ENCODE measurements at regions not wholly inside any gene's neighbourhood (a gene's known extent, or its start where the extent isn't known, plus 50 kb on each side); places are given as distances from the start of the nearest gene placed in this dataset.

GRCh38 chrX:39846460-39846859, 251.3 kb downstream of the BCOR start:
- Histone ChIP-seq H3K27me3 (ENCODE audit: control insufficient read depth, insufficient read depth, low read length) (no peaks in the 10 kb centered on the region), H3K4me3 (ENCODE audit: low read depth, low read length) (no peak overlapping the region), H3K36me3 (ENCODE audit: control insufficient read depth, insufficient read depth, low read length) (no peaks in the 10 kb centered on the region)
- TF ChIP-seq, protein P1, sequence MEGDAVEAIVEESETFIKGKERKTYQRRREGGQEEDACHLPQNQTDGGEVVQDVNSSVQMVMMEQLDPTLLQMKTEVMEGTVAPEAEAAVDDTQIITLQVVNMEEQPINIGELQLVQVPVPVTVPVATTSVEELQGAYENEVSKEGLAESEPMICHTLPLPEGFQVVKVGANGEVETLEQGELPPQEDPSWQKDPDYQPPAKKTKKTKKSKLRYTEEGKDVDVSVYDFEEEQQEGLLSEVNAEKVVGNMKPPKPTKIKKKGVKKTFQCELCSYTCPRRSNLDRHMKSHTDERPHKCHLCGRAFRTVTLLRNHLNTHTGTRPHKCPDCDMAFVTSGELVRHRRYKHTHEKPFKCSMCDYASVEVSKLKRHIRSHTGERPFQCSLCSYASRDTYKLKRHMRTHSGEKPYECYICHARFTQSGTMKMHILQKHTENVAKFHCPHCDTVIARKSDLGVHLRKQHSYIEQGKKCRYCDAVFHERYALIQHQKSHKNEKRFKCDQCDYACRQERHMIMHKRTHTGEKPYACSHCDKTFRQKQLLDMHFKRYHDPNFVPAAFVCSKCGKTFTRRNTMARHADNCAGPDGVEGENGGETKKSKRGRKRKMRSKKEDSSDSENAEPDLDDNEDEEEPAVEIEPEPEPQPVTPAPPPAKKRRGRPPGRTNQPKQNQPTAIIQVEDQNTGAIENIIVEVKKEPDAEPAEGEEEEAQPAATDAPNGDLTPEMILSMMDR (IDR thresholded peaks at IDR 0.05; ENCODE audit: insufficient read depth, low read length, severe bottlenecking), result no peak
- no peak for DNase-seq (ENCODE audit: low read depth)
- no peak for FAIRE-seq

GRCh38 chrX:39848243-39848642, 249.5 kb downstream of the BCOR start:
- DNase-seq (ENCODE audit: low read depth), result no peak
- FAIRE-seq, result no peak
- Histone ChIP-seq H3K36me3 (ENCODE audit: control insufficient read depth, insufficient read depth, low read length) (no peaks in the 10 kb centered on the region), H3K27me3 (ENCODE audit: control insufficient read depth, insufficient read depth, low read length) (no peaks in the 10 kb centered on the region), H3K4me3 (ENCODE audit: low read depth, low read length) (no peak overlapping the region)
- TF ChIP-seq, protein P1 (IDR thresholded peaks at IDR 0.05; ENCODE audit: insufficient read depth, low read length, severe bottlenecking), result no peak

GRCh38 chrX:39848900-39849299, 248.9 kb downstream of the BCOR start:
- no peaks in the 10 kb centered on the region for H3K36me3 ChIP-seq (ENCODE audit: control insufficient read depth, insufficient read depth, low read length)
- TF ChIP-seq, protein P1 (IDR thresholded peaks at IDR 0.05; ENCODE audit: insufficient read depth, low read length, severe bottlenecking), result no peak
- no peak overlapping the region for H3K4me3 ChIP-seq (ENCODE audit: low read depth, low read length)
- DNase-seq (ENCODE audit: low read depth) (no peak), FAIRE-seq (no peak)
- H3K27me3 ChIP-seq (ENCODE audit: control insufficient read depth, insufficient read depth, low read length), result no peaks in the 10 kb centered on the region

DNA sequence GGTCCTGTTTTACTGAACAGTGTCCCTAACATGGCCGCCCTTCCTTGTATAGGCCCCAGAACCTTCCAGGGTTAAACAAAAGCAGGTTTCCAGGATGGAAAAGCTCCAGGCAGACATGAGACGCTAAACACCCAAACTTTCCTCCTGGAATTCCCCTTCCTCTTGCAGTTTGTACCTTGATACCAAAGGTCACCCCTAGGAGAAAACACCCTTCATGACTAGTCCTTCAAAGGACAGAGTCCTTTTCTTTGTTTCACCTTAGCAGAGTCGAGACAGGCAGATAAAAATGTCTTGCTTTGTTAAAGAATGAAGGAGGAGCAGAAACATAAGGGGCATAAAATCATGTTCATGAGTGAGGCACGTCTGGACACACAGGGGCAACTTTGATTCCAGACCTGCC, 247.5 kb downstream of the BCOR start:
- H3K27me3 ChIP-seq (ENCODE audit: control insufficient read depth, insufficient read depth, low read length), result no peaks in the 10 kb centered on the region
- TF ChIP-seq, protein P1 (IDR thresholded peaks at IDR 0.05; ENCODE audit: insufficient read depth, low read length, severe bottlenecking), result no peak
- DNase-seq (ENCODE audit: low read depth) (no peak), FAIRE-seq (no peak)
- H3K36me3 ChIP-seq (ENCODE audit: control insufficient read depth, insufficient read depth, low read length), result no peaks in the 10 kb centered on the region
- no peak overlapping the region for H3K4me3 ChIP-seq (ENCODE audit: low read depth, low read length)

DNA sequence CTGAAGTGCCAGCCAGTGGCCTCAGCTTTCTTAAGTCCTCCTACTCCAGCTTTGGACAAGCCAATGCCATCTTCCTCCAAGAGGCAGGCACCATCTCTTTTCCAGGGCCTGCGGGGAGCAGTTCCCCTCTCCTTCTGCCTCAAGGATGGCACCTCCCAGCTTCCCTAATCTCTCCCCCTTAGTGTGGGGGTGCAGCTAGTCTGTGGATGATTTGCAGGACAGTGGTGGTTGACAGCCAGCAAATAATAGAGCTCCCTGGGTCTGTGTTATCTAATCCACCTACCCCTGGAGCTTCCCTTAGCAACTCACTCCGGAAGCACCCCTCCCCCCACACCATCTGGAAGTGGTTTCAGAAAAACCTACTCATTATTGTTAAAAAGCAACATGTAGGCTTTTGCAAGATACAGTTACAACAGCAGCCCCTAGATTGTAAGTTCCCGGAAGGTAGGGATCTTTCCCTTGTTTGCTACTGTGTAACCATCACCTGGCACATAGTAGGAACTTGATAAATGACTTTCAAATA, 247.1 kb downstream of the BCOR start:
- FAIRE-seq, result no peak
- Histone ChIP-seq H3K36me3 (ENCODE audit: control insufficient read depth, insufficient read depth, low read length) (no peaks in the 10 kb centered on the region), H3K27me3 (ENCODE audit: control insufficient read depth, insufficient read depth, low read length) (no peaks in the 10 kb centered on the region), H3K4me3 (ENCODE audit: low read depth, low read length) (no peak overlapping the region)
- TF ChIP-seq, protein P1 (IDR thresholded peaks at IDR 0.05; ENCODE audit: insufficient read depth, low read length, severe bottlenecking), result no peak
- DNase-seq (ENCODE audit: low read depth), result no peak

DNA sequence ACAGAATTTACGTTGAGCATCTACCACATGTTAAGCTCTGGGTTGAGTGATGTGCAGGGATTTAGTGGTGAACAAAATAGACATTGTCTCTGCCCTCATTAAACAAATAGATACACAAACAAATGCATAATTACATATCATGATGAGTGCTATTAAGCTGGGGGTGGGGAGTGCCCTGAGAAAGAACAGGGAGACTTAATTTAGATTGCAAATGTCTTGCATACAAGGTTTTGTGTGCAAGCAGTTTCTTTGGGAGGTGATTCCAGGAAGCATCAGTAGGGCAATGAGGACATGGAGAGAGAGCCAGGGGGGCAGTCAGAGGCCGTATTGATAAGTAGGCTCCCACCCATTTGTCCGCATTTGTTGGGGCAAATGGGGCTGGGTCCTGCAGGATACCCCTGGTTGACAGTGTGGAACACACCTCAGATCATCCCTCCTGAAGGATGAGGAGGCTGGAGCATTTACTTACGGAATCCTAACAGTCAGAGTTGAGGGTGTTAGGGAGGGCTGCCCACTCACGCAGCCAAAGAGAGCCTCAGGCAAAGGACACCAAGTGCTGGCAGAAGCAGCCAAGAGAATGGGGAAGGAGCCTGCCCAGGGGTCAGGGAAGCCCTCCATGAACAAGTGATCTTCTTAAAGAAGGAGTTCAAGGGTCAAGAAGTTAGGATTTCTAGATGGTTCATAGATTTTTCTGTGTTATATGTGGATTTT, 245.9 kb downstream of the BCOR start:
- Histone ChIP-seq H3K36me3 (ENCODE audit: control insufficient read depth, insufficient read depth, low read length) (no peaks in the 10 kb centered on the region), H3K4me3 (ENCODE audit: low read depth, low read length) (no peak overlapping the region), H3K27me3 (ENCODE audit: control insufficient read depth, insufficient read depth, low read length) (no peaks in the 10 kb centered on the region)
- FAIRE-seq, result no peak
- no peak for DNase-seq (ENCODE audit: low read depth)
- TF ChIP-seq, protein P1 (IDR thresholded peaks at IDR 0.05; ENCODE audit: insufficient read depth, low read length, severe bottlenecking), result no peak
